ENCODE measurements at regions not wholly inside any gene's neighbourhood (a gene's known extent, or its start where the extent isn't known, plus 50 kb on each side); places are given as distances from the start of the nearest gene placed in this dataset.
A peak's percentile ranks its signal among the peaks of the same experiment; 100 is the strongest.
"Not testable (repeated sequence)": the region's sequence is repeated elsewhere in the genome, so short reads cannot be mapped to it uniquely, and the experiment has no call there.

- Histone ChIP-seq H3K4me3 (no peak overlapping the region), H3K4me1 (replicated peaks in 1 of 2) (no peaks in the 10 kb centered on the region), H3K27ac (no peak overlapping the region)
- in situ Hi-C loops (cut with MboI; ENCODE audit: low pct_unique_long_range_greater_than_20kb in 2 of 9, low sequenced_read_pairs in 9 of 9, unreplicated experiment in 9 of 9): no loop called here
- 41 to 100% (median 74%) methylated on average over 1 to 2 of the region's 2 CpGs for WGBS, 10 experiments
- peak in 1 of 8 experiments; percentile 32 for ATAC-seq (replicated peaks in 6 of 8)
These were observed 104.1 kb upstream of the TRIB2 start for GRCh38 chr2:12612671-12613070.

DNA sequence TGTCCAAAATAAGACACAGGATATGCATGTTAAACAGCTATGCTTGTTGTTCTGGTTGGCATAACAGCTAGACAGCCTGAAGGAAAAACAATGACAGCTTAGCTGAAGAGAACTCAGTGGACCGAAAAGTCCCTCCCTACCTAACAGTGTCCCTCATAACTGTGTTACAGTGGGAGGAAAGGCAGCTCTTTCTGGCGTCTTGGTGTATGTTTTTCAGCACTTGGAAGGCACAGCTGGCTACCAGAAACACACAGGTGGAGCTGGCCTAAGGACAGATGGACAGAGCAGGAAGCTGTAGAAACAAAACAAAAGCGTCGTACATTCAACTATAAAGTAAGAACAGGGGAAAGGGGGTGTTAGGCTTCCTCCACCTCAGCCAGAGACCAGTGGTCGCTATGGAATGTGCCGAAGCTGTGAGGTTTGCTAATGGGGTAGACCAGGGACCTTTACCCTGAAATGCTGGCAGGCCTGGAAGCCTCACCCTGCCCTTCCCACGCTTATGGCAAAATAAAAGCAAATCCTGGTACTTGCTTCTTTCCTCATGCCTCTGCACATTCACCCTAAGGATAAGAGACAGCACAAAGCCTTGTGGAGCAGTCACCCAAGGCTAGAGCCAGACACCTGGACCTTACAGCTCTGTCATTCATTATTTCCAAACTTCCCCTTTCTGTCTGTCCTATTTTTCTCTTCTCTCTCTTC lies 103.5 kb upstream of the TRIB2 start:
- ATAC-seq (replicated peaks in 6 of 8): peak in 5 of 8 experiments; percentile 24 to 96 (median 72)
- no peak overlapping the region for H3K4me3 ChIP-seq
- H3K4me1 ChIP-seq (replicated peaks in 1 of 2): no peaks in the 10 kb centered on the region
- 44 to 89% (median 78%) methylated on average over 1 to 7 of the region's 7 CpGs; no CpG with 5 or more reads in 1 of the 10 experiments for WGBS, 10 experiments
- in situ Hi-C loops (cut with MboI; ENCODE audit: low pct_unique_long_range_greater_than_20kb in 2 of 9, low sequenced_read_pairs in 9 of 9, unreplicated experiment in 9 of 9): no loop called here
- no peak overlapping the region for H3K27ac ChIP-seq

DNA sequence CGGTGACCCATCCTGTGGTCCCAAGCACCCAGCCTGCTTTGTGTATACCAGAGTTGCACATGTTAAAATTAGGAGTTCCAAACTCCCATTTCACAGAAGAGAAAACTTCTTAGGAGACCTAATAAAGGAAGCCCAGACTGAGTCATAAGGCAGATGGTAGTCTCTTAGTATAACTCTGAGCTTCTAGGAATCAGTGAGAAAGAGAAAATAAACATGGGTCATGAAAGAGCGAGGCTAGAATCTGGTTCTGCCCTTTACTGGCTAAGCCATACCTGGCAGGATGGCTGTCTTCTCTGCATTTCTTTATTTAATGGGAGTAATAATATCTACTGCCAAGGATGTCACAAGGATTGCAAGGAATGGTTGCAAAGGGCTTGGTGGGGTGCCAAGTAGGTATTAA lies 101.2 kb upstream of the TRIB2 start:
- in situ Hi-C loops (cut with MboI; ENCODE audit: low pct_unique_long_range_greater_than_20kb in 2 of 9, low sequenced_read_pairs in 9 of 9, unreplicated experiment in 9 of 9): no loop called here
- 88 to 100% (median 96%) methylated on average over 1 to 2 of the region's 2 CpGs; no CpG with 5 or more reads in 4 of the 10 experiments for WGBS, 10 experiments

GRCh38 chr2:12616456-12617156 lies 100.1 kb upstream of the TRIB2 start:
- WGBS, 10 experiments: 67 to 100% (median 73%) methylated on average over 1 to 2 of the region's 2 CpGs; no CpG with 5 or more reads in 6 of the 10 experiments
- Histone ChIP-seq H3K4me1 (replicated peaks in 1 of 2) (no peaks in the 10 kb centered on the region), H3K27ac (no peak overlapping the region), H3K4me3 (no peak overlapping the region)
- no peak for ATAC-seq (replicated peaks in 6 of 8)
- in situ Hi-C loops (cut with MboI; ENCODE audit: low pct_unique_long_range_greater_than_20kb in 2 of 9, low sequenced_read_pairs in 9 of 9, unreplicated experiment in 9 of 9): no loop called here

More for the DNA sequence above, 101.2 kb upstream of the TRIB2 start:
- H3K4me1 ChIP-seq (replicated peaks in 1 of 2): no peaks in the 10 kb centered on the region
- H3K27ac ChIP-seq: no peak overlapping the region
- no peak for ATAC-seq (replicated peaks in 6 of 8)
- H3K4me3 ChIP-seq: no peak overlapping the region

- ATAC-seq (replicated peaks in 6 of 8): no peak
- Histone ChIP-seq H3K4me3 (no peak overlapping the region), H3K4me1 (replicated peaks in 1 of 2) (no peaks in the 10 kb centered on the region), H3K27ac (no peak overlapping the region)
- 70 to 92% (median 84%) methylated on average over 1 to 3 of the region's 3 CpGs for WGBS, 10 experiments
- in situ Hi-C loops (cut with MboI; ENCODE audit: low pct_unique_long_range_greater_than_20kb in 2 of 9, low sequenced_read_pairs in 9 of 9, unreplicated experiment in 9 of 9): no loop called here
These were observed 99.4 kb upstream of the TRIB2 start for GRCh38 chr2:12617366-12617765.

DNA sequence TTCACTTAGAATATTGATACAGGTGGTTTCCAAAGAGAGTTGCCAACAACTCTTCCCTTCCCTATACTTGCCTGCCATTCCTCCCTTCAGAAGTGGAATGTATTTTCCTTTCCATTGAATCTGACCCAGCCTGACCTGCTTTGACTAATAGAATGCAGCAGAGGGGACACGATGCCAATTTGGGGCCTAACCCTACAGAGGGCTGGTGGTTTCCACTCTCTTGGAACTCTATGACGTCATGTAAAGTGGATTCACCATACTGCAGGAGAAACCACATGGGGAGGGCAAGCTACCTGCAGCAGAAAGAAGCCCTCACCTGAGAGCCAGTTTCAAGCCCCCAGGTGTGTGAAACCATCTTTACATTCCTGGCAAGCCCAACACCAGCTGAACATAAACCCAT lies 98.9 kb upstream of the TRIB2 start:
- 33 to 90% (median 58%) methylated on average over 1 to 2 of the region's 2 CpGs; no CpG with 5 or more reads in 5 of the 10 experiments for WGBS, 10 experiments
- in situ Hi-C loops (cut with MboI; ENCODE audit: low pct_unique_long_range_greater_than_20kb in 2 of 9, low sequenced_read_pairs in 9 of 9, unreplicated experiment in 9 of 9): no loop called here
- no peaks in the 10 kb centered on the region for H3K4me1 ChIP-seq (replicated peaks in 1 of 2)
- no peak overlapping the region for H3K4me3 ChIP-seq
- no peak overlapping the region for H3K27ac ChIP-seq
- ATAC-seq (replicated peaks in 6 of 8): no peak

DNA sequence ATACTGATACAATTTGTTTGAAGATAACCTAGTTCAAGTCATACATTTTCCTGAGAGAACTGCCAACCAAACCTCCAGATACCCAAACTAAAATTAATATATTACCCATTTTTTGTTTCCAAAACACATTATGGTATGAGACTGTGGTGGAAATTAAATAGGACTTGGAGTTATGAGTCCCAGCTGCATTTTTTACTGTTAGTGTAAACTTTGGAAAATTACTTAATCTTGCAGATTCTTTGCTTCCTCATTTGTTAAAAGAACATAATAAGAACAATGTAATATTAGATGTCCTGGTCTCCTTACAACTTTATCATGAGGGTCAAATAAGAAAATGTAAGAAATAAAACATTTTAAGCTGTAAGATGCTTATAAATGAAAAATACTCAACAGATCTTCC lies 98.2 kb upstream of the TRIB2 start:
- in situ Hi-C loops (cut with MboI; ENCODE audit: low pct_unique_long_range_greater_than_20kb in 2 of 9, low sequenced_read_pairs in 9 of 9, unreplicated experiment in 9 of 9): no loop called here
- Histone ChIP-seq H3K27ac (no peak overlapping the region), H3K4me3 (no peak overlapping the region), H3K4me1 (replicated peaks in 1 of 2) (no peaks in the 10 kb centered on the region)
- no peak for ATAC-seq (replicated peaks in 6 of 8)

DNA sequence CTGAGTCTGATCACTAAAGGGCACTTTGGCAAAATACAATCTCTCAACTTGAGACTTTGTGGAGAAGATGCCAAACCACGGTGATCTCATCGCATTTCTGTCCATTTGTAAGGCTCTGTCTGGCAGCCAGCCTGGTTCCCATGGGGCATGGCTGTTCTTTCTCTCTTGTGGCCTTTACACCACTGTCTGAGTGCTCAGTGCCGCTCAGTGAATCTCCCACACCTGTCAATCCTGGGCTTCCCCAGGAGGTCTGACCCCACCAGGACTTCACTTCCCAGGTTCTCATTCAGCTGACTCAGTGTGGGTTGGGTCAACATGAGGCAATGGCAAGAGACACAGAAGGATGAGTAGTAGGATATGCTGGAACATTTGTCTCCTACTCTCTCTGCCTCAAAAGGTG lies 96.8 kb upstream of the TRIB2 start:
- 6 to 100% (median 71%) methylated on average over 1 to 2 of the region's 3 CpGs; no CpG with 5 or more reads in 7 of the 10 experiments for WGBS, 10 experiments
- Histone ChIP-seq H3K4me3 (no peak overlapping the region), H3K27ac (no peak overlapping the region), H3K4me1 (replicated peaks in 1 of 2) (peaks cover 0 to 3% of the 10 kb centered on the region in 2 donors)
- ATAC-seq (replicated peaks in 6 of 8): peak in 2 of 8 experiments; percentile 14 to 23
- in situ Hi-C loops (cut with MboI; ENCODE audit: low pct_unique_long_range_greater_than_20kb in 2 of 9, low sequenced_read_pairs in 9 of 9, unreplicated experiment in 9 of 9): no loop called here

- whole genome bisulfite sequencing, 10 experiments: 60 to 100% (median 95%) methylated on average over 1 to 2 of the region's 2 CpGs
- in situ Hi-C loops (cut with MboI; ENCODE audit: low pct_unique_long_range_greater_than_20kb in 2 of 9, low sequenced_read_pairs in 9 of 9, unreplicated experiment in 9 of 9): no loop called here
- H3K27ac ChIP-seq: no peak overlapping the region
These were observed 96.0 kb upstream of the TRIB2 start for GRCh38 chr2:12620759-12621158.

GRCh38 chr2:12623051-12623450 lies 93.7 kb upstream of the TRIB2 start:
- Histone ChIP-seq H3K27ac (no peak overlapping the region), H3K4me1 (replicated peaks in 1 of 2) (peaks cover 7 to 9% of the 10 kb centered on the region in 2 donors), H3K4me3 (no peak overlapping the region)
- no peak for ATAC-seq (replicated peaks in 6 of 8)
- 92 to 100% (median 100%) methylated on average over 1 of the region's 1 CpG; no CpG with 5 or more reads in 4 of the 10 experiments for WGBS, 10 experiments
- in situ Hi-C loops (cut with MboI; ENCODE audit: low pct_unique_long_range_greater_than_20kb in 2 of 9, low sequenced_read_pairs in 9 of 9, unreplicated experiment in 9 of 9): no loop called here

More at GRCh38 chr2:12620759-12621158, 96.0 kb upstream of the TRIB2 start:
- Histone ChIP-seq H3K4me3 (no peak overlapping the region), H3K4me1 (replicated peaks in 1 of 2) (peaks cover 7 to 9% of the 10 kb centered on the region in 2 donors)
- no peak for ATAC-seq (replicated peaks in 6 of 8)

DNA sequence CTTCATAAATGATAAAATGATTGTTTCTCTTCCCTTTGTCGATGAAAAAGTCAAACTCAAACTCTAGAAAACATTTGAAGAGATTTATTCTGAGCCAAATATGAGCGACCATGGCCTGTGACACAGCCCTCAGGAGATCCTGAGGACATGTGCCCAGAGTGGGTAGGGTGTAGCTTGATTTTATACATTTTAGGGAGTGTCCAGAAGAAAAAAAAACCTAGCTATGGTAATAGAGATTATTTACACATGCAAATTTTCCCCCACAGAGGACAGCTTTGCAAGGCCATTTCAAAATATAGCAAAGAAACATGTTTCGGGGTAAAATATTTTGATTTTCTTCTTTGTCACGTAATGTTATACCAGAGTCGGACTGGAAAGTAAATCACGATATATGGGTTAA lies 92.4 kb upstream of the TRIB2 start:
- Histone ChIP-seq H3K4me1 (replicated peaks in 1 of 2) (peaks cover 7 to 9% of the 10 kb centered on the region in 2 donors), H3K4me3 (no peak overlapping the region), H3K27ac (no peak overlapping the region)
- ATAC-seq (replicated peaks in 6 of 8): peak in 3 of 8 experiments; percentile 95 to 96 (median 95)
- in situ Hi-C loops (cut with MboI; ENCODE audit: low pct_unique_long_range_greater_than_20kb in 2 of 9, low sequenced_read_pairs in 9 of 9, unreplicated experiment in 9 of 9): no loop called here
- WGBS, 10 experiments: 0 to 99% (median 88%) methylated on average over 1 to 6 of the region's 6 CpGs; no CpG with 5 or more reads in 1 of the 10 experiments

- ATAC-seq (replicated peaks in 6 of 8): peak; percentile 43 to 90 (median 80)
- WGBS, 10 experiments: 0 to 55% (median 27%) methylated on average over 1 to 5 of the region's 5 CpGs; no CpG with 5 or more reads in 1 of the 10 experiments
- no peak overlapping the region for H3K4me3 ChIP-seq
- in situ Hi-C loops (cut with MboI; ENCODE audit: low pct_unique_long_range_greater_than_20kb in 2 of 9, low sequenced_read_pairs in 9 of 9, unreplicated experiment in 9 of 9): no loop called here
- peaks cover 7 to 9% of the 10 kb centered on the region in 2 donors for H3K4me1 ChIP-seq (replicated peaks in 1 of 2)
- no peak overlapping the region for H3K27ac ChIP-seq
These were observed 91.7 kb upstream of the TRIB2 start for GRCh38 chr2:12624905-12625598.

GRCh38 chr2:12628541-12628940 lies 88.2 kb upstream of the TRIB2 start:
- H3K4me3 ChIP-seq; ATAC-seq (replicated peaks in 6 of 8); H3K27ac ChIP-seq; H3K4me1 ChIP-seq (replicated peaks in 1 of 2); in situ Hi-C loops (cut with MboI; ENCODE audit: low pct_unique_long_range_greater_than_20kb in 2 of 9, low sequenced_read_pairs in 9 of 9, unreplicated experiment in 9 of 9): not testable (repeated sequence)
- no CpG with 5 or more reads among the region's 8 CpGs for WGBS, 10 experiments

Data from motor neuron (in vitro differentiated cells).